Type B pancreatic cell (in vitro differentiated cells): ENCODE measurements at regions not wholly inside any gene's neighbourhood (a gene's known extent, or its start where the extent isn't known, plus 50 kb on each side); places are given as distances from the start of the nearest gene placed in this dataset.
"Not testable (repeated sequence)": the region's sequence is repeated elsewhere in the genome, so short reads cannot be mapped to it uniquely, and the experiment has no call there.

Source experiments
- DNase-seq: peaks from one replicate; pipeline ENCODE4 v3.0.0; 2021; ENCODE audit warnings: mixed read lengths; ENCODE audit not compliant: unreplicated experiment; ENCODE audit errors: extremely low spot score
- H3K27ac Mint-ChIP-seq: 2 replicates; pipeline ENCODE4 v1.8.0; 2021; ENCODE audit warnings: mild to moderate bottlenecking, mixed read lengths
- H3K27me3 Mint-ChIP-seq: 2 replicates; pipeline ENCODE4 v1.8.0; 2021; ENCODE audit warnings: mixed read lengths
- H3K36me3 Mint-ChIP-seq: 2 replicates; pipeline ENCODE4 v1.8.0; 2021; ENCODE audit warnings: mixed read lengths
- H3K4me1 Mint-ChIP-seq: one replicate; pipeline ENCODE4 v1.8.0; 2021; ENCODE audit warnings: mixed read lengths; ENCODE audit not compliant: unreplicated experiment
- H3K4me3 Mint-ChIP-seq: 2 replicates; pipeline ENCODE4 v1.8.0; 2021; ENCODE audit warnings: mild to moderate bottlenecking, mixed read lengths
- H3K9me3 Mint-ChIP-seq: 2 replicates; pipeline ENCODE4 v1.8.0; 2021; ENCODE audit warnings: mixed read lengths
- CTCF ChIP-seq: fragments of 200-600 bp; sonication (generic); conservative IDR thresholded peaks from 2 replicates; pipeline ENCODE4 v1.5.0; 2021; ENCODE audit warnings: antibody characterized with exemption, mild to moderate bottlenecking

GRCh38 chr1:234911787-234912186 is 216.8 kb downstream of the TOMM20 start:
- no peak for TF ChIP-seq CTCF
- no peak overlapping the region for H3K27ac Mint-ChIP-seq
- no peaks in the 10 kb centered on the region for H3K36me3 Mint-ChIP-seq
- no peak overlapping the region for H3K4me3 Mint-ChIP-seq
- peaks cover 23% of the 10 kb centered on the region for H3K4me1 Mint-ChIP-seq
- H3K27me3 Mint-ChIP-seq = peaks cover 5% of the 10 kb centered on the region
- DNase-seq = no peak
- no peaks in the 10 kb centered on the region for H3K9me3 Mint-ChIP-seq

- peaks cover 26% of the 10 kb centered on the region for H3K4me1 Mint-ChIP-seq
- DNase-seq, H3K4me3 Mint-ChIP-seq, H3K9me3 Mint-ChIP-seq, H3K27ac Mint-ChIP-seq, H3K27me3 Mint-ChIP-seq, H3K36me3 Mint-ChIP-seq: not testable (repeated sequence)
Observed at GRCh38 chr1:234911136-234911535, 217.5 kb downstream of the TOMM20 start.

GRCh38 chr1:234909851-234910250 is 218.8 kb downstream of the TOMM20 start:
- TF ChIP-seq CTCF = no peak
- Mint-ChIP-seq H3K4me1 (peaks cover 19% of the 10 kb centered on the region), H3K4me3 (no peak overlapping the region), H3K27me3 (peaks cover 5% of the 10 kb centered on the region), H3K36me3 (no peaks in the 10 kb centered on the region), H3K9me3 (no peaks in the 10 kb centered on the region), H3K27ac (no peak overlapping the region)
- DNase-seq = no peak

GRCh38 chr1:234909307-234909810 is 219.3 kb downstream of the TOMM20 start:
- Mint-ChIP-seq H3K27ac (no peak overlapping the region), H3K4me3 (no peak overlapping the region), H3K9me3 (no peaks in the 10 kb centered on the region), H3K4me1 (peaks cover 19% of the 10 kb centered on the region), H3K36me3 (no peaks in the 10 kb centered on the region), H3K27me3 (peaks cover 1% of the 10 kb centered on the region)
- no peak for TF ChIP-seq CTCF
- DNase-seq = no peak

GRCh38 chr1:234908571-234908970 is 220.1 kb downstream of the TOMM20 start:
- H3K27ac Mint-ChIP-seq = peak overlapping the region; percentile 43

GRCh38 chr1:234907940-234908405 is 220.7 kb downstream of the TOMM20 start:
- no peaks in the 10 kb centered on the region for H3K36me3 Mint-ChIP-seq
- H3K4me1 Mint-ChIP-seq = peaks cover 19% of the 10 kb centered on the region
- H3K27ac Mint-ChIP-seq = peak overlapping the region; percentile 43
- DNase-seq = no peak
- H3K9me3 Mint-ChIP-seq = no peaks in the 10 kb centered on the region
- TF ChIP-seq CTCF = no peak
- peak overlapping the region; percentile 51 for H3K4me3 Mint-ChIP-seq
- no peaks in the 10 kb centered on the region for H3K27me3 Mint-ChIP-seq

More at GRCh38 chr1:234908571-234908970, 220.1 kb downstream of the TOMM20 start:
- Mint-ChIP-seq H3K27me3 (no peaks in the 10 kb centered on the region), H3K4me3 (no peak overlapping the region), H3K4me1 (peaks cover 19% of the 10 kb centered on the region), H3K36me3 (no peaks in the 10 kb centered on the region), H3K9me3 (no peaks in the 10 kb centered on the region)
- no peak for TF ChIP-seq CTCF
- no peak for DNase-seq
